Heart right ventricle (tissue), 16 donors: ENCODE measurements at regions not wholly inside any gene's neighbourhood (a gene's known extent, or its start where the extent isn't known, plus 50 kb on each side); places are given as distances from the start of the nearest gene placed in this dataset.

Experiments
- ATAC-seq, 8 donors: fragments of 200-7000 bp; cut with Tn5 transposase; one replicate each; pipeline ENCODE4 v1.9.1; 2020; ENCODE audit warnings: mild to moderate bottlenecking in 8 of 8, moderate library complexity in 8 of 8, moderate number of reproducible peaks in 1 of 8
- DNase-seq, 2 donors: peaks; one replicate each; pipeline ENCODE4 v3.0.0-alpha.2; 2020
- H3K27ac ChIP-seq, 10 donors: fragments of 200-600 bp; sonication (generic) in 2 of 10; one replicate each; pipeline versions ENCODE4 v1.5.0 to v1.8.0; 2020 to 2022; ENCODE audit warnings: mild to moderate bottlenecking in 3 of 10
- H3K27me3 ChIP-seq, 7 donors: fragments of 200-600 bp; one replicate each; pipeline ENCODE4 v1.8.0; 2021 to 2022; ENCODE audit warnings: mild to moderate bottlenecking in 2 of 7
- H3K36me3 ChIP-seq, 9 donors: fragments of 200-600 bp; sonication (generic) in 1 of 9; one replicate each; pipeline versions ENCODE4 v1.5.0 to v1.8.0; 2020 to 2022; ENCODE audit warnings: mild to moderate bottlenecking in 2 of 9
- H3K4me1 ChIP-seq, 9 donors: fragments of 200-600 bp; sonication (generic) in 1 of 9; one replicate each; pipeline versions ENCODE4 v1.5.0 to v1.8.0; 2020 to 2022; ENCODE audit warnings: mild to moderate bottlenecking in 4 of 9
- H3K4me3 ChIP-seq, 10 donors: fragments of 200-600 bp; sonication (generic) in 2 of 10; one replicate each; pipeline versions ENCODE4 v1.5.0 to v1.8.0; 2020 to 2022; ENCODE audit warnings: mild to moderate bottlenecking in 7 of 10, moderate library complexity in 2 of 10
- H3K9me3 ChIP-seq, 11 donors: fragments of 200-600 bp in 10 of 11; sonication (generic) in 2 of 11; one replicate each; pipeline versions ENCODE4 v1.5.0 to v1.8.0; 2013 to 2022; ENCODE audit warnings: mild to moderate bottlenecking in 2 of 11, control low read depth in 1 of 11, moderate library complexity in 1 of 11
- WGBS, 2 donors: extraction: QIAGEN DNeasy Blood & Tissue Kit; methylation state at CpG; one replicate each; pipeline ENCODE4 v1.1.7; 2013; ENCODE audit warnings: inconsistent platforms in 1 of 2; 5-methylcytosine and 5-hydroxymethylcytosine counted together
- intact Hi-C, 10 donors: fragments of 100-400 bp; cut with DNase I; formaldehyde crosslinking; loops; one replicate each; pipeline versions ENCODE4 v1.11.1 to v1.14.2; 2022
- TF ChIP-seq, protein P1 (sequence below), 9 donors: fragments of 200-600 bp; sonication (generic) in 2 of 9; IDR thresholded peaks; one replicate each; pipeline versions ENCODE4 v1.5.0 to v1.8.0; 2021 to 2022; ENCODE audit warnings: antibody characterized with exemption in 9 of 9, mild to moderate bottlenecking in 5 of 9, moderate library complexity in 1 of 9
- donor health status: Arrhythmogenic right ventricular cardiomyopathy.
- donor health status: ischemic (EF 13 %, LVEDD 7.1; RV severe dilation, severe dysfunction).
- donor health status: healthy with polysubstance abuse.
- donor health status: DM: no; HTN: yes; CAD: no.
- donor health status: DM: no; HTN: no; CAD: no.
- donor health status: ischemic (EF 25% LVEDD 6.9; RV normal size, moderate dysfunction).
- donor health status: ischemic (EF 25% LVEDD 5.7; RV mildly dilated, moderate dysfunction).
- donor health status: healthy.
- donor health status: DM: yes; HTN: yes; CAD: no.
- donor health status: Ischemic cardiomyopathy.
- donor health status: ischemic (EF 35%, LVEDD 5.7; RV mildly dilated, moderate dysfunction).
- donor health status: nonischemic (EF 11% LVEDD 7.7; RV severe dilation, severe dysfunction).
- donor health status: DM: yes; HTN: yes; CAD: no.
- donor health status: PGD.
- donor health status: ischemic (EF 29% LVEDD 5.4; RV normal size, mild dysfunction).
- donor health status: nonischemic (EF 23%, LVEDD 6.1; RV moderate dilation, normal function).

DNA sequence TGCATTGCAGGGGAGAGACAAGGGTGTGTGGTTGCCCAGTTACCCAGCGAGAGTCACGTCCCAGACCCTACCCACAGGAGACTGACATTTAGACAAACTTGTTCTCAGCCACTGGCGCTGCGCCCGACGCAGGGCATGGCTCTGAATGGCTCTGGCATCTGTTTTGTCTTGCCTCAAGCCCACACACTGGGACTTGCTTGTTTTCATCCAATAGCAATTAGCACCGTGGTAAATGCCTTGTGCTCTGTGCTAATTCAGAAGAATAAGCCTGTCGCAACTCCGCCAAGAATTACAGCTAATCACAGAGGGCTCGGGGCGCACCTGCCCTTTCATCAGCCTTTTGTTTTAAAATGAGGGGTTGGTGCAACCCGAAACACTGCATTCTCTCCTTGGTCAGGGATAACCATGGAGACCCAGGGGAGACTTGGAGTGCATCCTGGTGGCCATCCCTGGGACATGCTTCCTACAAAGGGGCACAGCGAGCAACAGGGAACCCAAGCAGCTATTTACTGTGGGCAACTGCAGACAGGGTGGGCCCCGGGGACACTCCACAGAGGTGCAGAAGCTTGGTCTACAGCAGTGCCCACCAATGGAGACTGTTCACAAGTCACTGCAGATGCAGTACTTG is 220.6 kb upstream of the ZFHX3 start:
- intact Hi-C loops: no loop called here
- ATAC-seq (no peak), DNase-seq (no peak)
- H3K27me3 ChIP-seq: peaks cover 0 to 9% (median 0%) of the 10 kb centered on the region in 7 donors
- H3K4me1 ChIP-seq: no peaks in the 10 kb centered on the region
- 87 to 90% methylated on average over 14 of the region's 14 CpGs for WGBS, 2 donors
- H3K36me3 ChIP-seq: no peaks in the 10 kb centered on the region
- TF ChIP-seq, protein P1, sequence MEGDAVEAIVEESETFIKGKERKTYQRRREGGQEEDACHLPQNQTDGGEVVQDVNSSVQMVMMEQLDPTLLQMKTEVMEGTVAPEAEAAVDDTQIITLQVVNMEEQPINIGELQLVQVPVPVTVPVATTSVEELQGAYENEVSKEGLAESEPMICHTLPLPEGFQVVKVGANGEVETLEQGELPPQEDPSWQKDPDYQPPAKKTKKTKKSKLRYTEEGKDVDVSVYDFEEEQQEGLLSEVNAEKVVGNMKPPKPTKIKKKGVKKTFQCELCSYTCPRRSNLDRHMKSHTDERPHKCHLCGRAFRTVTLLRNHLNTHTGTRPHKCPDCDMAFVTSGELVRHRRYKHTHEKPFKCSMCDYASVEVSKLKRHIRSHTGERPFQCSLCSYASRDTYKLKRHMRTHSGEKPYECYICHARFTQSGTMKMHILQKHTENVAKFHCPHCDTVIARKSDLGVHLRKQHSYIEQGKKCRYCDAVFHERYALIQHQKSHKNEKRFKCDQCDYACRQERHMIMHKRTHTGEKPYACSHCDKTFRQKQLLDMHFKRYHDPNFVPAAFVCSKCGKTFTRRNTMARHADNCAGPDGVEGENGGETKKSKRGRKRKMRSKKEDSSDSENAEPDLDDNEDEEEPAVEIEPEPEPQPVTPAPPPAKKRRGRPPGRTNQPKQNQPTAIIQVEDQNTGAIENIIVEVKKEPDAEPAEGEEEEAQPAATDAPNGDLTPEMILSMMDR (IDR thresholded peaks at IDR 0.05): no peak
- H3K27ac ChIP-seq: no peak overlapping the region
- H3K4me3 ChIP-seq: no peak overlapping the region
- no peaks in the 10 kb centered on the region for H3K9me3 ChIP-seq

DNA sequence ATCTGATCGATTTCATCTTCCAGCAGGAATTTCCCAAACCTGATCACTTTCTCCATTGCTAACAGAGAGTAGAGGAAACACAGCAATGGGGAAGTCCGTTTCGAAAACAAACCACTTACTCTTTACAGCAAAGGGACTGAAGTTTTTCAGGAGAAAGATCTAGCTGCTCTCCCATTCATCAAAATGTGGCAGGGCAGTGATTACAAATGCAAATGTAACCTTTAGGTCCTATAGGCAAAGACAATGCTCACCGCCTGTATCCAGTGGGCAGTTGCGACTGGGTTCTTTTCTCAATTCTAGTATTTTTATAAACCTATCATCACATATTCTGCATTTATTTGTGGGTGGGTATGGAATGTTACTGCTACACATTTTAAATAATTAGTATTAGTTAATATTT is 218.0 kb upstream of the ZFHX3 start:
- ATAC-seq (no peak), DNase-seq (no peak)
- peaks cover 0 to 7% (median 0%) of the 10 kb centered on the region in 11 donors for H3K9me3 ChIP-seq
- H3K27me3 ChIP-seq: peaks cover 0 to 9% (median 0%) of the 10 kb centered on the region in 7 donors
- H3K4me1 ChIP-seq: no peaks in the 10 kb centered on the region
- H3K4me3 ChIP-seq: no peak overlapping the region
- TF ChIP-seq, protein P1 (IDR thresholded peaks at IDR 0.05): no peak
- intact Hi-C loops: no loop called here
- 74 to 80% methylated on average over 5 of the region's 5 CpGs for WGBS, 2 donors
- H3K36me3 ChIP-seq: no peaks in the 10 kb centered on the region
- no peak overlapping the region for H3K27ac ChIP-seq

DNA sequence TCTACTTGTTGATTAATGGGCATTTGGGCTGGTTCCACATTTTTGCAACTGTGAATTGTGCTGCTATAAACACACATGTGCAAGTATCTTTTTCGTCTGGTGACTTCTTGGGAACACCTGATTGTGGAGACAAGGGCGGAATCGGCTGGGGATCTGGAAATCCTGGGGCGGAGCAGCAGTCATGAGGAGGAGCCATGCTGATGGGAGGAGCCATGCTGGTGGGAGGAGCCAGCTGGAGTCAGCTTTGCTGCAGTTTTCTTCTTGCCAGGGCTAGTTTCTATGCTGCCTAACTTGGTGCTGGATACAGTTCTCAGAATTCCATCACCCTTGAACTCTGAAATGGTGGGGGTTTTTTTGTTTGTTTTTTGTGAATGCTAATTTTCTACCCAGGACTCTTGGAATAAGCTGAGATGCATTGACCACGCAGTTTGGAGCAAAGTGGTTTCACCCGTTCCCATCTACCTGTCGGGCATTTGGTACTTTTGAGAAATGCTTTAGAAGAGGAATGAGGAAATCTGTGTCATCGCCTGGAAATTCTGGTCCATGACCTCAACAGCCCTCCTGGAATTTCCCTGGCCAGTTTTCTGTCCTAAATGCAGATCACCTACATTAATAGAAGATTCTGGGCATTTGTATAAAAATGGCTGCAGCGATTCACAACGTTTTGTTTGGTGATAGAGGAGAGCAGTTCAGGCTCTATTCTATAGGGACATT is 217.4 kb upstream of the ZFHX3 start:
- DNase-seq (no peak), ATAC-seq (no peak)
- Histone ChIP-seq H3K4me1 (no peaks in the 10 kb centered on the region), H3K9me3 (peaks cover 0 to 7% (median 0%) of the 10 kb centered on the region in 11 donors), H3K27me3 (peaks cover 0 to 9% (median 0%) of the 10 kb centered on the region in 7 donors), H3K27ac (no peak overlapping the region), H3K36me3 (no peaks in the 10 kb centered on the region), H3K4me3 (no peak overlapping the region)
- TF ChIP-seq, protein P1 (IDR thresholded peaks at IDR 0.05): no peak
- 72 to 74% methylated on average over 10 of the region's 10 CpGs for WGBS, 2 donors
- intact Hi-C loops: no loop called here

DNA sequence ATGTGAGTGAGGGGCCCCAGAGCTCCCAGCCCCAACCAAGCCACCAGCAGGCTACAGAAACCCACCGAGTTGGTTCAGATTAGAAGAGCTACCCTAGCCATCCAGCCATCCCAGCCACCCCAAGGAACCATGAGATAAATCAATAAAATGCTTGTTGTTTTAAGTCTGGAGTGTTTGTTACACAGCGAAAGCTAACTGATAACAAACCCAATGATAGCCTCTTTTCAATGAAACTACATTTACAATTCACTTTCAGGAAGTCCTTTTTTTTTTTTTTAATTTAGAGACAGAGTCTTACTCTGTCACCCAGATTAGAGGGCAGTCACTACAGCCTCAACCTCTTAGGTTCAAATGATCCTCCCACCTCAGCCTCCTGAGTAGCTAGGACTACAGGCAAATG is 215.0 kb upstream of the ZFHX3 start:
- no peak for ATAC-seq
- Histone ChIP-seq H3K36me3 (no peaks in the 10 kb centered on the region), H3K4me1 (no peaks in the 10 kb centered on the region), H3K27ac (no peak overlapping the region), H3K9me3 (peaks cover 0 to 7% (median 0%) of the 10 kb centered on the region in 11 donors), H3K27me3 (peaks cover 0 to 4% (median 0%) of the 10 kb centered on the region in 7 donors), H3K4me3 (no peak overlapping the region)
- 76 to 87% methylated on average over 2 of the region's 2 CpGs for WGBS, 2 donors
- TF ChIP-seq, protein P1 (IDR thresholded peaks at IDR 0.05): no peak
- DNase-seq: no peak
- intact Hi-C loops: no loop called here
